T-helper 1 cell treated with Interleukin-12 subunit alpha and Interleukin-12 subunit beta and Interleukin-4 antibody, amounts not matched to agents 30 μg/mL and 1 μg/mL, for 36 hours (primary cell): ENCODE measurements at regions not wholly inside any gene's neighbourhood (a gene's known extent, or its start where the extent isn't known, plus 50 kb on each side); places are given as distances from the start of the nearest gene placed in this dataset.
"Not testable (repeated sequence)": the region's sequence is repeated elsewhere in the genome, so short reads cannot be mapped to it uniquely, and the experiment has no call there.

Source experiments
- H3K27ac Mint-ChIP-seq: one replicate; pipeline ENCODE4 v1.8.0; 2021; ENCODE audit warnings: mild to moderate bottlenecking, mixed read lengths
- H3K27me3 Mint-ChIP-seq: one replicate; pipeline ENCODE4 v1.8.0; 2021; ENCODE audit warnings: low read depth, mixed read lengths
- H3K36me3 Mint-ChIP-seq: one replicate; pipeline ENCODE4 v1.8.0; 2021; ENCODE audit warnings: low read depth, mixed read lengths
- H3K4me1 Mint-ChIP-seq: one replicate; pipeline ENCODE4 v1.8.0; 2021; ENCODE audit warnings: low read depth, mixed read lengths
- H3K4me3 Mint-ChIP-seq: one replicate; pipeline ENCODE4 v1.8.0; 2021; ENCODE audit warnings: mild to moderate bottlenecking, moderate library complexity, mixed read lengths
- H3K9me3 Mint-ChIP-seq: one replicate; pipeline ENCODE4 v1.8.0; 2021; ENCODE audit warnings: mixed read lengths

DNA sequence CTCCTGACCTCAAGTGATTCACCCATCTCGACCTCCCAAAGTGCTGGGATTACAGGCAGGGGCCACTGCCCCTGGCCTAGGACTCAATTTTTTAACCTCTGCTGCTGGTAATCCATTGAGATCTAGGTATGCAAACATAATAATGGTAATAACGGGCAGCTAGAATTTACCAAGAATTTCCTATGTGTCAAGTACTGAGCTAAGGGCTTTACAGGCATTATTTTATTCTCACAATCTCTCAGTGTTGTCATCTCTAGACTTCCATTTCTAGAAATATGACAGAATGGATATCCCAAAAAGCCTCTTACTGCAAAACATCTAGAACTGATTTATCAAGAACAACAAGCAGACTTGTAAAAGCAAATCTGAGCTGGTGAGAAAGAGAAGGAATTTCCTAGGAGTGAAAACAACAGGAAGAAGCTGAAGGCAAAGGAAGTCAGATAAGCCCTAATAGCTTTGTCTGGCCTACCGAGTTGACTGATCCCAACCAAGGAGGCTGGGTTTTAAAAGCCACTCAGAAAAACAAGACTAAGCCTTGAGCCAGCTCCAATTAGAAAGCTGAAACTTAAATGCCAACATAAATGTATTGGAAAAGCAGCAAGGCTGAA lies 70.6 kb downstream of the CCDC71L start:
- peaks cover 2% of the 10 kb centered on the region for H3K27me3 Mint-ChIP-seq
- H3K9me3 Mint-ChIP-seq: no peaks in the 10 kb centered on the region
- no peak overlapping the region for H3K27ac Mint-ChIP-seq
- no peaks in the 10 kb centered on the region for H3K4me1 Mint-ChIP-seq
- H3K4me3 Mint-ChIP-seq: no peak overlapping the region
- H3K36me3 Mint-ChIP-seq: no peaks in the 10 kb centered on the region

DNA sequence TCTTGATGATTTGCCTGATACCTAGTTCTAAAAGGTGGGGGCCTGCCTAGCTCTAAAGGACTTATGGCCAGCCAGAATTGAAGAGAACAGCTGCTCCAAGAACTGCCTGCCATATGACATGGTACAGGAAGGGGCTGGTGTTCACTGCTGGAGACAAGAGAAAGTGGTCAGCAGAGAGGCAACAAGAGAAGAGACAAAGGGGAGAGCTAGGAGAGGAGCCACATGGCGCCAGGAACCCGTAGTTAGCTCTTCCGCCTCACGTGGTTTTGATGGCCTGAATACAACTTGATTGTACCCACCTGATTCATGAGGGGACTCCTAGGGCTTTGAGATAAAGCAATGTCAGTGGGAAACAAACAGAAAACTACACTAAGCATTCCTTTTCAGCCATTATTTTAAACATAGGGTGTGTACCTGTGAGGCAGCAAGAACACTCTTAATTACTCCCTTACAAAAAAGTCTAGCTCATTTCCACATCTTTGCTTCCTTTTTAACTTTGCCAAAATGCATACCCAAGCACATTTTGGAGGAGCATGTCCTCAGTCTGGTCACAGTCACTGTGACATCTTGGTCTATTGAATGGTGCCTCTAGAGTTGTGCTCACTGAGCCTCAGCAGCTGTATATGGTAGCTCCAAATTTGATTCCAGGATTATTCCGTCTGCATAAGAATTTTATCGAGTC lies 71.6 kb downstream of the CCDC71L start:
- H3K4me1 Mint-ChIP-seq: no peaks in the 10 kb centered on the region

GRCh38 chr7:106588422-106589197 lies 72.3 kb downstream of the CCDC71L start:
- Mint-ChIP-seq H3K4me3 (no peak overlapping the region), H3K27ac (no peak overlapping the region), H3K9me3 (peaks cover 2% of the 10 kb centered on the region), H3K36me3 (no peaks in the 10 kb centered on the region), H3K4me1 (no peaks in the 10 kb centered on the region), H3K27me3 (no peaks in the 10 kb centered on the region)

More for the DNA sequence above, 71.6 kb downstream of the CCDC71L start:
- Mint-ChIP-seq H3K27ac (no peak overlapping the region), H3K36me3 (no peaks in the 10 kb centered on the region), H3K9me3 (no peaks in the 10 kb centered on the region), H3K4me3 (no peak overlapping the region), H3K27me3 (no peaks in the 10 kb centered on the region)

DNA sequence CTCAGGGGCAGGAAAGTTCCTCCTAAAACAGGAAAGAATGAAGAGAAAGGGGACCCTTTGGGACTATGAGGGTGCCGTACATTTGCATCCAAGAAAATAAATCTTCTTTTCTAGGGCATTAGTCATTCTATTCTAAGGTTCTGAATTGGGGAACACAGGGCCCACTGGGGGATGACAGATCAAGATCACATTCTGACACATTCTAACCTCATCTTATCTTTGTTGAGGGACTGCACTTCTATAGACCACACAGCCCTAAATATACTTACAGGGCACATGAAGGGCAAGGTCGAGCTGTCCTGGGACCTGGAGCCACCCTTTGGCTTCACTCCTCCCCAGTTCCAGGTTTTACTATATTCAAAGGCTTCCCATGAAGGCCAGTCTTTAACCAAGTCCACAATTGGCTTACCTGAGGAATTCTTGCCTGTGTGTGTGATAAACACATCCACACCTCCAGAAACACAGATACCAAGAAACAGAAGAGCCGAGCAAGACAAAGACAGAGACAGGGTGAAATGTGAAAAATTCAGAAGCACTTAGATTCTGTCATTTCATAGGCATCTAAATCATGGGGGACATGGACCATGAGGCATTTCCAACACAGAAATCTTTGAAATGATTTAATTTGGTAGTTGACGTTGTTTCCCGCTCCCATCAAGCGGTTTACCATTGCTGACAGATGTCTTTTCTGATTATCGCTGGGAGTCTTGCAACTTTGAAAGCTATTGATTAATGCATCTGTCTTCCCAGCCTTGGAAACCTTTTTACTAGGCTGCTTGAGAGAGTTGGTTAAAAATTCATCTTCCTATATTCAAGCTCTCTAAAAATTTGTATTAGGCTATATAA lies 75.8 kb downstream of the CCDC71L start:
- H3K36me3 Mint-ChIP-seq: no peaks in the 10 kb centered on the region
- peaks cover 8% of the 10 kb centered on the region for H3K9me3 Mint-ChIP-seq
- no peaks in the 10 kb centered on the region for H3K27me3 Mint-ChIP-seq
- no peaks in the 10 kb centered on the region for H3K4me1 Mint-ChIP-seq
- no peak overlapping the region for H3K27ac Mint-ChIP-seq
- H3K4me3 Mint-ChIP-seq: no peak overlapping the region

DNA sequence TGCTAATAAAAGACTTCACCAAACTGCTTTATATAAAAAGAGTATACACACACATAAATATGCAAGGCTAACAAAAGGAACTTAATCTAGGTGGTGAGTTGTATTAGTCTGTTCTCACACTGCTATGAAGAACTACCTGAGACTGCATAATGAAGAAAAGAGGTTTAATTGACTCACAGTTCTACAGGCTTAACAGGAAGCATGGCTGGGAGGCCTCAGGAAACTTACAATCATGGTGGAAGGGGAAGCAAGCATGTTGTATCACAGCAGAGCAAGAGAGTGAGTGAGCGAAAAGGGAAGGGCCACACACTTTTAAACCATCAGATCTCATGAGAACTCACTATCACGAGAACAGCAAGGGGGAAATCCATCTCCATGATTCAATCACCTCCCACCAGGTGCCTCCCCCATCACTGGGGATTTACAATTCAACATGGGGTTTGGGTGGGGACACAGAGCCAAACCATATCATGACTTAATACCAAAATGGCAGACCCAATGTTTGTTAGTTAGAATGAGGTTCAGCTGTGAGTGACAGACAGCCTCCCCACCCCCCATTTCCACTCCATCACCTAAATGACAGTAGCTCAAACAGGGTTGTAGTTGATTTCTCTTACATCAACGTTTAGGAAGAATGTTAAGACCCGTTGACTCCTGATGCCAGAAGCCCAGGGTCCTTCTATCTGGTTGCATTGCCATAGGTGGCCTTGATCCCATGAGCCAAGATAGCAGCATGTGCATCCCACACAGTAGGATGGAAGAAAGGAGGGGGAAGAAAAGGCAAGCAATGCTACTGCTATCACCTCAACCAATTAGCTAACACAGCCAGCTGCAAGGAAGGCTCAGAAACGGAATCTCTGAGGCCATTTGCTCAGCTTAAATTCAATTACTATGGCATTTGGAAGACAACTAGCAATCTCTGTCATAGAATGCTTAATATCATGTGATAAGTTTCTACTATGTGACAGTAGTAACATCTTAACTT lies 77.0 kb downstream of the CCDC71L start:
- Mint-ChIP-seq H3K36me3 (no peaks in the 10 kb centered on the region), H3K27me3 (no peaks in the 10 kb centered on the region), H3K4me1 (no peaks in the 10 kb centered on the region), H3K9me3 (peaks cover 8% of the 10 kb centered on the region), H3K27ac (no peak overlapping the region), H3K4me3 (no peak overlapping the region)

DNA sequence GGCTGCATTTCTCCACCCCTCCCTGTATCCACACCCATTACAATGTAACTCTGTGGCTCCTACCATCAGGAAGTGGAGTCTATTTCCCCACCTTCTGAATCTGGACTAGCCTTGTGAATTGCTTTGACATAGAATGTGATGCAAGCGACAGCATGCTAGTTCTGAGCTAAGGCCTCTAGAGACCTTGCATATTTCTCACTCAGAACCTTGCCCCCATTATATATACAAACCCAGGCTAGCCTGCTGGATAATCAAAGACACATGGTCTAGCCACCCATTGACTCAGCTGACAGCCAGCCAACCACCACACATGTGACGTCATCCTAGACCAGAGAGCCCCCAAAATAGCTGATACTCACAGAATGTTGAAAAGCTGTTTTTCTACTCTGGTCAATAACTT lies 77.9 kb downstream of the CCDC71L start:
- Mint-ChIP-seq H3K27ac (no peak overlapping the region), H3K4me1 (no peaks in the 10 kb centered on the region), H3K36me3 (no peaks in the 10 kb centered on the region), H3K9me3 (peaks cover 8% of the 10 kb centered on the region), H3K27me3 (peaks cover 3% of the 10 kb centered on the region), H3K4me3 (no peak overlapping the region)

GRCh38 chr7:106582365-106582764 lies 78.6 kb downstream of the CCDC71L start:
- H3K27ac Mint-ChIP-seq: no peak overlapping the region
- no peak overlapping the region for H3K4me3 Mint-ChIP-seq
- peaks cover 9% of the 10 kb centered on the region for H3K27me3 Mint-ChIP-seq
- H3K36me3 Mint-ChIP-seq: no peaks in the 10 kb centered on the region
- H3K9me3 Mint-ChIP-seq: peaks cover 8% of the 10 kb centered on the region
- no peaks in the 10 kb centered on the region for H3K4me1 Mint-ChIP-seq

GRCh38 chr7:106579086-106579485 lies 81.9 kb downstream of the CCDC71L start:
- not testable (repeated sequence) for H3K4me1 Mint-ChIP-seq, H3K27ac Mint-ChIP-seq, H3K4me3 Mint-ChIP-seq, H3K9me3 Mint-ChIP-seq, H3K27me3 Mint-ChIP-seq, H3K36me3 Mint-ChIP-seq

DNA sequence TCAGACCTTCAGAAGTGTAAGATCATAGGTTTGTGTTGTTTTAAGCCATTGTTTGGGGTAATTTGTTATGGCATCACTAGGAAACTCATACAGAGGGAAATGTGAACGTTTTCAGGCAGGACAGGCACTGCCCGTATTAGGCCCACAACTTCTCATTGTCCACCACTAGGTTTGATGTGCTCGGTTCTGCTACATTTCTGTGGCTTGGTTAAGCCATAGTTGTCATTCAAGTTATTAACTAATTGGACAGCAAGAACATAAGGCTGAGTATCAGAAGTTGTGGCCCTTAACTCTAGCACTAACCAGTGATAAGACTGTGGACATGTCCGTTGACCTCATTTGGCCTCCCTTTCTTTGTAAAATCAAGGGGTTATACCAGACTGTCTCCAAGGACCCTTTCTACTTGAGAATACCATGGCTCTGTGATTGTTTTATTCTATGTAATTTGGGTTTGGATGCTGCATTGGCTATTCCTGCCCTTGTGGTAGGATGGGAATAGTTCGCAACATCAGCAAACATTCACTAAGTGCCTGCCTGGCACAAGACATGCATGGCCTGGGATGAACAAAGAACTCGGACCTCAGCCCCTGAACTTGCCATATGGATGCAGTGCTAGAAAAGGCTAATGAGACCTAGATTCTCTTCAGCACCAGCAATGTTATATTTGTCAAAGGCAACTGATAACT lies 85.7 kb downstream of the CCDC71L start:
- no peaks in the 10 kb centered on the region for H3K4me1 Mint-ChIP-seq
- no peak overlapping the region for H3K4me3 Mint-ChIP-seq
- peaks cover 9% of the 10 kb centered on the region for H3K27me3 Mint-ChIP-seq
- no peaks in the 10 kb centered on the region for H3K9me3 Mint-ChIP-seq
- H3K36me3 Mint-ChIP-seq: no peaks in the 10 kb centered on the region
- H3K27ac Mint-ChIP-seq: no peak overlapping the region

- Mint-ChIP-seq H3K4me3 (no peak overlapping the region), H3K27ac (no peak overlapping the region), H3K27me3 (peaks cover 9% of the 10 kb centered on the region), H3K36me3 (no peaks in the 10 kb centered on the region), H3K9me3 (no peaks in the 10 kb centered on the region), H3K4me1 (peaks cover 2% of the 10 kb centered on the region)
Measured at GRCh38 chr7:106573738-106574137, 87.2 kb downstream of the CCDC71L start.

DNA sequence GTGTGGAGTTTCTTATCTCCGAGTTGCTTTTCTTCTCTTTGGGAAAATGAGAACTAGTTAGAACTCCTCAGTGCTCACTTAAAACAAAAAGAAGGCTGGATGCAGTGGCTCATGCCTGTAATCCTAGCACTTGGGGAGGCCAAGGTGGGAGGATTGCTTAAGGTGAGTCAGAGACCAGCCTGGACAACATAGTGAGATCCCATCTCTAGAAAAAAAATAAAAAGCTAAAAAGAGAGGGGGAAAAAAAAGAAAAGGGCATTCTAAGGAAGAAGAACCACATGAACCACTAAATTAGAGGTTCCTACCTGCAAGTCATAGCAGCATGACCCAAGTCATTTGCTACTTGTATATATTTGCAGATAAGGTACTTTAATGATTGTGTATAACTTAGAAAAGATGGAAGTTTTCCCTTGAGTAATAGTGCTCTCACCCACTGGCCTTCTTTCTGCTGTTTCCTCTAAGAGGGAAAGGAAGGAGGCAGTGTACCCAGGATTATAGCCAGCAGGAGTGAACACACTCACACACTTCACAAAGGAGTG lies 87.8 kb downstream of the CCDC71L start:
- Mint-ChIP-seq H3K27ac (no peak overlapping the region), H3K4me3 (no peak overlapping the region), H3K27me3 (peaks cover 6% of the 10 kb centered on the region)

GRCh38 chr7:106572394-106573124 lies 88.4 kb downstream of the CCDC71L start:
- Mint-ChIP-seq H3K9me3 (no peaks in the 10 kb centered on the region), H3K27me3 (peaks cover 2% of the 10 kb centered on the region), H3K4me3 (no peak overlapping the region), H3K4me1 (peaks cover 3% of the 10 kb centered on the region), H3K36me3 (no peaks in the 10 kb centered on the region), H3K27ac (no peak overlapping the region)

More for the DNA sequence above, 87.8 kb downstream of the CCDC71L start:
- Mint-ChIP-seq H3K9me3 (no peaks in the 10 kb centered on the region), H3K36me3 (no peaks in the 10 kb centered on the region), H3K4me1 (peaks cover 3% of the 10 kb centered on the region)
